ENCODE measurements at regions not wholly inside any gene's neighbourhood (a gene's known extent, or its start where the extent isn't known, plus 50 kb on each side); places are given as distances from the start of the nearest gene placed in this dataset.

DNA sequence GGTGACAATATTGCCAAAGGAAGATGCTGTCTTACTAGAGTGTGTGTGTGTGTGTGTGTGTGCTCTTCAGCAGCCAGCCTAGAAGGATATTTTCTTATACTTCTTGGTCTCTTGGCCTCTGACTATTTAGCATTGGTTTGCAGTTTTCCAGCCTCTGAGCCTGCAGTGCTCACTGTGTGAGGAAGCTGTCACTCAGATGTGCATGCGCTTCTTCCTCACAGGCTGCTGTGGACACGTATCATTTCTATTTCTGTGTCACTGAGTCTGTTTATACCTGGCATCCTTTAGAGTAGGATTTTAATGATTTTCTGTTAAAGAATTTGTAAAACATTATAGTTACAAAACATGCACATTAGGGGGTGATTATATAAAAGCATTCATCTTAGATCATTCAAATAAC, 83.3 kb downstream of the ALDH8A1 start:
- ChIA-PET CTCF (no interaction called here), POLR2A (ENCODE audit: unreplicated experiment) (no interaction called here)
- TF ChIP-seq, protein P1, sequence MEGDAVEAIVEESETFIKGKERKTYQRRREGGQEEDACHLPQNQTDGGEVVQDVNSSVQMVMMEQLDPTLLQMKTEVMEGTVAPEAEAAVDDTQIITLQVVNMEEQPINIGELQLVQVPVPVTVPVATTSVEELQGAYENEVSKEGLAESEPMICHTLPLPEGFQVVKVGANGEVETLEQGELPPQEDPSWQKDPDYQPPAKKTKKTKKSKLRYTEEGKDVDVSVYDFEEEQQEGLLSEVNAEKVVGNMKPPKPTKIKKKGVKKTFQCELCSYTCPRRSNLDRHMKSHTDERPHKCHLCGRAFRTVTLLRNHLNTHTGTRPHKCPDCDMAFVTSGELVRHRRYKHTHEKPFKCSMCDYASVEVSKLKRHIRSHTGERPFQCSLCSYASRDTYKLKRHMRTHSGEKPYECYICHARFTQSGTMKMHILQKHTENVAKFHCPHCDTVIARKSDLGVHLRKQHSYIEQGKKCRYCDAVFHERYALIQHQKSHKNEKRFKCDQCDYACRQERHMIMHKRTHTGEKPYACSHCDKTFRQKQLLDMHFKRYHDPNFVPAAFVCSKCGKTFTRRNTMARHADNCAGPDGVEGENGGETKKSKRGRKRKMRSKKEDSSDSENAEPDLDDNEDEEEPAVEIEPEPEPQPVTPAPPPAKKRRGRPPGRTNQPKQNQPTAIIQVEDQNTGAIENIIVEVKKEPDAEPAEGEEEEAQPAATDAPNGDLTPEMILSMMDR (conservative IDR thresholded peaks at IDR 0.05): no peak
- no peak for TF ChIP-seq EZH2 (IDR thresholded peaks at IDR 0.05; ENCODE audit: low read depth)
- intact Hi-C loops (cut with micrococcal nuclease; ENCODE audit: unreplicated experiment): no loop called here
- no peaks in the 10 kb centered on the region for H4K20me1 ChIP-seq (ENCODE audit: insufficient read depth)
- H3K9me3 ChIP-seq (ENCODE audit: insufficient read depth, low read depth): no peaks in the 10 kb centered on the region
- H3K27me3 ChIP-seq (ENCODE audit: insufficient read depth, low read depth): no peaks in the 10 kb centered on the region
- H3K9me2 ChIP-seq (ENCODE audit: insufficient read depth): no peaks in the 10 kb centered on the region
- no TSS peak for BruUV-seq (replicated peaks)
- H3K79me2 ChIP-seq (ENCODE audit: low read depth): no peaks in the 10 kb centered on the region
- H3K36me3 ChIP-seq (ENCODE audit: low read depth): no peaks in the 10 kb centered on the region
- no peak overlapping the region for H3K27ac ChIP-seq
- H3F3A ChIP-seq (ENCODE audit: insufficient read depth, low read depth): no peaks in the 10 kb centered on the region
- H3K4me3 ChIP-seq: no peak overlapping the region
- H3K4me2 ChIP-seq: no peak overlapping the region
- H3K4me1 ChIP-seq (replicated peaks; ENCODE audit: insufficient read depth): no peaks in the 10 kb centered on the region
- no peak for DNase-seq
- no peak overlapping the region for H2AFZ ChIP-seq

DNA sequence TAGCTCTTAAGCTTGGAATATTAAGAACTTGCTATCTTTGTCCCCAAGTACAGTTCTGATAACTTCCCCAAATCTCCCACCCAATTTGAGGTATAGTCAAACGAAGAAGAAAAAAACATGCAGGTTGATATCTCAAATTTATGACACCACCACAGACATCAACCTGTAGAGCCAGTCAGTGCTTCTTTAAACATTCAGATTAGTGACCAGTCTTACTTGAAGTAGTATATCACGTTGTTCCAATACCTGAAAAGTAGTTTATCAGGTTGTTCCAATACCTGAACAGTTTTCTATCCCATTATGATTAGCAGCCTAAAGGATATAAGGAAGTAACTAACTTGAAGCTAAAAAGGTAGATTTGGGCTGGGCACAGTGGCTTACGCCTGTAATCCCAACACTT, 85.3 kb downstream of the ALDH8A1 start:
- no peak overlapping the region for H2AFZ ChIP-seq
- BruUV-seq (replicated peaks): no TSS peak
- H3K9me2 ChIP-seq (ENCODE audit: insufficient read depth): no peaks in the 10 kb centered on the region
- no peaks in the 10 kb centered on the region for H4K20me1 ChIP-seq (ENCODE audit: insufficient read depth)
- no peaks in the 10 kb centered on the region for H3K9me3 ChIP-seq (ENCODE audit: insufficient read depth, low read depth)
- intact Hi-C loops (cut with micrococcal nuclease; ENCODE audit: unreplicated experiment): no loop called here
- no peak overlapping the region for H3K4me2 ChIP-seq
- TF ChIP-seq, protein P1 (conservative IDR thresholded peaks at IDR 0.05): no peak
- no peak for TF ChIP-seq EZH2 (IDR thresholded peaks at IDR 0.05; ENCODE audit: low read depth)
- H3F3A ChIP-seq (ENCODE audit: insufficient read depth, low read depth): no peaks in the 10 kb centered on the region
- H3K4me3 ChIP-seq: no peak overlapping the region
- ChIA-PET CTCF (interaction anchor here (0.6 kb wide), 1 partner anchor 151 kb away, joined by 3 read pairs; no protein-coding TSS in a partner anchor), POLR2A (ENCODE audit: unreplicated experiment) (no interaction called here)
- no peaks in the 10 kb centered on the region for H3K4me1 ChIP-seq (replicated peaks; ENCODE audit: insufficient read depth)
- H3K27me3 ChIP-seq (ENCODE audit: insufficient read depth, low read depth): no peaks in the 10 kb centered on the region
- no peak overlapping the region for H3K27ac ChIP-seq
- DNase-seq: no peak
- H3K36me3 ChIP-seq (ENCODE audit: low read depth): no peaks in the 10 kb centered on the region
- no peaks in the 10 kb centered on the region for H3K79me2 ChIP-seq (ENCODE audit: low read depth)

DNA sequence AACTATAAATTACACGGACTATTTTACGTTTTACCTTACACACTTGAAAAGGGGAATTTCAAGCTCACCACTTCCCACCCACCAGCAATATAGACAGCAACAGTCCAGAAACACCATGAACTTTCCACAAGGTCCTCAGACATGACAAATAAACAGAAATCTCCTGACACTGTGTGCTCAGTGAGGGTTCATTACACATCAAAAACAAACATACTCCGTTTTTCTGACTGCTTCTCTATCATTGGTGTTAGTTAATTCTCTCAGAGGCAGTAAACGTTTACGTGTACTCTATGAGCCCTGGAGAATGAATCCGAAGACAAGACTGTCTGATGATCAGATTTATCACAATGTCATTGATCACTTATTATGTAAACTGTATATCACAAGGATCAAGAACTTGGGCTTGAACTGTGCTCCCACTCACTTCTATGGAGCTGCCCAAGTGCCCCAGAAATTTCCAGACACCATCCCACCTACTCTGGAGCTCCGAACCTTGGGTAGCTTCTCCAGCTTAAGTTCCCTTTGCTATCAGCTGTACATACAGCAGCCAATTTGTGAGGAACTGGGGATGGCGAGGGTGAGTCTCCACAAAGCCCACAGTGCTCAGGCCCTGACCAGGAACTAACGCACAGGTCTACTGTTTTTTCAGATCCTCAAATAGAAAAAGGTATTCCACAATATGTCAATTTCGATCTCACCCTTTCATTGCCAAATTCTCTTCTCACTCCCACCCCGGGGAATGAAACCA, 86.0 kb downstream of the ALDH8A1 start:
- CTCF ChIA-PET: no interaction called here
- TF ChIP-seq, protein P1 (conservative IDR thresholded peaks at IDR 0.05): no peak
- no peak for TF ChIP-seq EZH2 (IDR thresholded peaks at IDR 0.05; ENCODE audit: low read depth)
- H3K27ac ChIP-seq: no peak overlapping the region

More for the DNA sequence above, 86.0 kb downstream of the ALDH8A1 start:
- no peaks in the 10 kb centered on the region for H3K9me3 ChIP-seq (ENCODE audit: insufficient read depth, low read depth)
- no peaks in the 10 kb centered on the region for H3K27me3 ChIP-seq (ENCODE audit: insufficient read depth, low read depth)
- H3K4me2 ChIP-seq: no peak overlapping the region
- no peaks in the 10 kb centered on the region for H3F3A ChIP-seq (ENCODE audit: insufficient read depth, low read depth)
- DNase-seq: no peak
- no peaks in the 10 kb centered on the region for H4K20me1 ChIP-seq (ENCODE audit: insufficient read depth)
- intact Hi-C loops (cut with micrococcal nuclease; ENCODE audit: unreplicated experiment): no loop called here
- no peaks in the 10 kb centered on the region for H3K79me2 ChIP-seq (ENCODE audit: low read depth)
- no TSS peak for BruUV-seq (replicated peaks)
- POLR2A ChIA-PET (ENCODE audit: unreplicated experiment): no interaction called here
- no peak overlapping the region for H2AFZ ChIP-seq
- no peaks in the 10 kb centered on the region for H3K4me1 ChIP-seq (replicated peaks; ENCODE audit: insufficient read depth)
- H3K36me3 ChIP-seq (ENCODE audit: low read depth): no peaks in the 10 kb centered on the region
- H3K9me2 ChIP-seq (ENCODE audit: insufficient read depth): no peaks in the 10 kb centered on the region
- H3K4me3 ChIP-seq: no peak overlapping the region
